HG03045 (cell line): ENCODE measurements at regions not wholly inside any gene's neighbourhood (a gene's known extent, or its start where the extent isn't known, plus 50 kb on each side); places are given as distances from the start of the nearest gene placed in this dataset.

Source experiments
- ATAC-seq: cut with Tn5 transposase; IDR thresholded peaks from one replicate; pipeline ENCODE4 v1.9.1; 2021; ENCODE audit warnings: mild to moderate bottlenecking, moderate library complexity; ENCODE audit not compliant: unreplicated experiment

DNA sequence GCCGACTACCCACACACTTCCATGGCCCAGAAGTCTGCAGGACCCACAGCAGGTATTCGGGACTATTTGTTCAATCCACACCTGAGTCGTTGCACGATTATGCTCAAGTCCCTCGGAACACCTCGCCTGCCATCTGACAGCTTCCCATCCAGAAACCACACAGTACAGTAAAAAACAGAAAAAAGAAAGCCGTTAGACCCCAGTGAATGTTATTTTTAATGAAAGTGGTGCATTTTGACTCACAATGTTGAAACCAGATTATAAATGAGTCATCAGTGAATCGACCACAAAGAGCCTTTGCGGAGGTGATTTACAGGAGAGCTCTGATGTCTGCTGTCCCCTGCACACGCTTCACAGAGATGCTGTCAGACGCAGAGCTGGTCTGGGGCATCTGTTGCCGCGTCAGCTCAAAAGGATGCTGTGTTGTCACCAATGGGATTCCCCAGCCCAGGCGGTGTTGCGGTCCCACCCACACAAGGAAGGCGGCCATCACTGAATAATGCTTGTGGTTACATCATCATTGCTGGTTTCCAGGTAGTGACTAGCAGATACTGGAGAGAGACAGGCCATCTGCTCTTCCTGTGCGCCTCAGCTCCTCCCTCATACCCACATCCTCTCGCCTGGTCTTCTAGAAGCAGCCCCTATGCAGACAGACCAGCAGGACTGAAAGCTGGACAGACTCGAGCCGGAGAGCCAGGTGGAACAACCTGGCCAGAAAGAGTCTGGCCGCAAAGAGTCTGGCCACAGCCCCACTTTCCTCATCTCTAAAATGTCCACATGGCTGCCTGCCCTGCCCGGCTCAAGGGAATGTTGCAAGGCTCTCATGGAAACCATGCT is 116.8 kb downstream of the TOMM20 start:
- peak; percentile 74 for ATAC-seq

DNA sequence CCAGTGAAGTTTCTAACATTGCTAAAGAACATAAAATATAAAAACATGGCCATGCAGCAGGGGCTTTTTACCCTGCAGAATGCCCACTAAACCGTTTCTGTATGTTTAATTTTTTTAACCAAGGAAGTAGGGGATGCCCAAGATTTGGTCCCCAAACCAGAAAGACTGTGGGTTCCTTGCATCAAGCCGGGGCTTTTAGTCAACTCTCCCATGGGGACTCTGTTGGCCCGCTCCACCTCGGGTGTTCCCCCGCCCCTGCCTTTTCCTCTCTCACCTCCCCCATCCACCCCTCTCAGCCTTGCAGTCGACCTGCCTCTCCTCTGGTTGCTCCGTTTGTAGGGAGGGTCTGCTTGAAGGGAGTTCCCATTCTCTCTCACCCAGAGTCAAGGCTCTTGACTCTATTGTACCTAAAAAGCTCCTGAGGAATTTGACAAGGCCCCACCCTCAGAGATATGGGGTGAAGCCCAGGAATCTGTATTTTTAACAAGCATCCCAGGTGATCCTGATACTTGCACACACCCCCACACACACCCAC is 117.5 kb downstream of the TOMM20 start:
- ATAC-seq = no peak

DNA sequence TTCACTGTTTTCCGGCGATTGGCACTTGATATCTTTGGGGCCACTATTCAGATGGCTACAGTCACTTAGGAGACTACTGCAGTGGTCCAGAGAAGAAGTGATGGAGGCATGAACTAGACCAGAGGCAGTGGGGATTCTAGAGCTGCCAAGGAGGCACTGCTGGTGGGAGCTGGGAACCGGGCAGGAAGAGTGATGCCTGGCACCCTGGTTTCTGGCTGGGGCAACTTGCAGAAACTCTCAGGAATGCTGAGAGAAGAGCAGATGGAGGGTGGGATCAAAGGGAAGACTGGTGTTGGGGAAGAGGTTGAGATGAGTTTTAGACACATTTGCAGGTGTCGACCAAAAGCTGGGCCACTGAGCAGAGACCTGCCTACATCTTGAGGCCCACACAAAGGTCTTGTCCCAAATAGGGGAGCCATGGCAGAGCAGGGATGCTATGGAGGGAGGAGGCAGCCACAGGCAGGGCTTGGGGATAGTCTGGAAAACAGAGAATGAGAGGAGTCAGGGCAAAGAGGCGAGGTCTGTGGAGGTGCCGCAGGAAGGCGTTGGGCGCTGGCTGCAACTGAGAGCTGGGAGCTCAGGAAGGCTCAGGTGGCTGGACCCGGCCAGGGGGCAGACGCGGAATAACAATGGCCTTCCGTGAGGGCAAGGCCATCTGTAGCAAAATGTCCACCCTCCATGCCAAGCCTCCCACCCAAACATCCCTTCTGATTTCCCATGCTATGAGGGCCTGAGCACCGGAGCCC is 118.9 kb downstream of the TOMM20 start:
- ATAC-seq = no peak

DNA sequence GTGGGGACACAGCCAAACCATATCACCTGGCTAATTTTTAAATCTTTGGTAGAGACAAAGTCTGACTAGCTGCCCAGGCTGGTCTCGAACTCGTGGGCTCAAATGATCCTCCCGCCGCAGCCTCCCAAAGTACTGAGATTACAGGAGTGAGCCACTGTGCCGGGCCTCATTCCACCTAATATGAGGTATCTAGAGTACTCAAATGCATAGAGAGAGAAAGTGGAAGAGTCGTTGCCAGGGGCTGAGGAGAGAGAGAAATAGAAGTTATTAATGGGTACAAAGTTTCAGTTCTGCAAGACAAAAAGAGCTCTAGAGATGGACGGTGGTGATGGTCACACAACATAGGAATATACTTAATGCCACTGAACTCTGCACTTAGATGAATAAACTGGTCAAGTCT is 119.6 kb downstream of the TOMM20 start:
- no peak for ATAC-seq

DNA sequence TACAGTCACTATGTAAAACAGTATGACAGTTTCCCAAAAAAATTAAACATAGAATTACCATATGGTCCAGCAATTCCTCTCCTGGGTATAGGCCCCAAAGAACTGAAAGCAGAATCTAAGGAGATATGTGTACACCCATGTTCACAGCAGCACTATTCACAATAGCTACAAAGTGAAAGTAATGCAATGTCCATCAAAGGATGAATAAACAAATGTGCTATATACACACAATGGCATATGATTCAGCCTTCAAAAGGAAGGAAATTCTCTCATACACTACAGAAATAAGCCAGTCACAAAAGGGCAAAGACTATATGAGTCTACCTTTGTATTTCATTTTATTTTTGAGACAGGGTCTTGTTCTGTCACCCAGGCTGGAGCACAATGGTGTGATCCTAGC is 120.4 kb downstream of the TOMM20 start:
- no peak for ATAC-seq

DNA sequence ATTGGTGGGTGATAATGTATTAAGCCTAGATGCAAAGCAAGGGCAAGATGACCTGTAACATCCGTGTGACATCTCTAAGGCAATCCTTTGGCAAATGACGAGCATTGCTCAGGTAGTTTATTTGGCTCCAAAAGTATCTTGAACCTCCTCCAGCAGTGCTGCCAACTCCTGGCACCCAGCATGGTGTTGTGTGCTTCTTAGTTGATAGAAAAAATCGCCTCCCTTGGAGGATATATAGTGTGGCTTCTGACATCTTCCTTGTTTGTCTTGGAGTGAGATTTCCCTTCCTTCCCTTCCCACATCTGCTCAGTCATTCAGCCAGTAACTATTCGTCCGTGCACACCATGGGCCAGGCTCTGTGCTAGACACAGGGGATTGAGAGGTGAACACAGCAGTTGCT is 121.8 kb downstream of the TOMM20 start:
- ATAC-seq = no peak

DNA sequence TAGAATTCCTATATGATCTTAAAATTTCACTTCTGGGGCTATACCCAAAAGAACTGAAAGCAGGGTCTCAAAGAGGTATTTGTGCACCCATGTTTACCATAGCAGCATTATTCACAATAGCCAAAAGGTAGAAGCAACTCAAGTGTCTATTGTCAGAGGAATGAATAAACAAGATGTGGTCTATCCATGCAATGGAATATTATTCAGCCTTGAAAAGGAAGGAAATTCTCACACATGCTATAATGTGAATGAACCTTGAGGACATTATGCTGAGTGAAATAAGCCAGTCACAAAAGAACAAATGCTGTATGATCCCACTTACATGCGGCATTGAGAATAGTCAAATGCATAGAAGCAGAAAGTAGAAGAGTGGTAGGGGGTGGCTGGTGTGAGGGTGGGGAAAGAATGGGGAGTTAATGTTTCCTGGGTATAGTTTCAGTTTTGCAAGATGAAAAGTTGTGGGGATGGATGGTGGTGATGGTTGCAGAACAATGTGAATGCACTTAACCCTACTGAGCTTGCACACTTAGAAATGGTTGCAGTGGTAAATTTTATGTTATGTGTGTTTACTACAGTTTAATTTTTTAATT is 122.4 kb downstream of the TOMM20 start:
- no peak for ATAC-seq

DNA sequence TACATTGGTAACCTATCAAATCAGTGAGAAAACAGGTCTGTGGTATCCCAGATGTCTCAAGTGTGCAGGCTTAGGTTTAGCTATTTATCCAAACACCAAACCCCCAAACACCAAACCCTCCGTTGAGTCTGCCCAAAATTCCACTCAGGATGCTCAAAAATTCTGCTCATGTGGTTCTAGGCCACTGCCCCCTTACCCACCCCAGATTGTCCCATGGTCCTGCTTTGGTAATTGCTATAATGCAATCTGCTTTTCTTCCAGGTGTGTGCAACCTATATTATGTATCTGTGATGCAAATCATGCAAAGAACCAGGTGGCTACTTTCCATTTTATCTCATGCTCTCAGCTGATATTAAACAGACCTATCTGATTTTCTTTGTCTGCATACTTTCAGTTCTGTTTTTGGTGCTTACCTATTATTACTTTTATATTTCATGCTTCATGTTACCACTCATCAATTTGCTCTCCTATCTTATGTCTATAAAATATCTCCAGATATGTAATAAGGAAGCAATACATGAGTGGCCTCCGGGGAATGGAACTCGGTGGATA is 123.7 kb downstream of the TOMM20 start:
- ATAC-seq = no peak

DNA sequence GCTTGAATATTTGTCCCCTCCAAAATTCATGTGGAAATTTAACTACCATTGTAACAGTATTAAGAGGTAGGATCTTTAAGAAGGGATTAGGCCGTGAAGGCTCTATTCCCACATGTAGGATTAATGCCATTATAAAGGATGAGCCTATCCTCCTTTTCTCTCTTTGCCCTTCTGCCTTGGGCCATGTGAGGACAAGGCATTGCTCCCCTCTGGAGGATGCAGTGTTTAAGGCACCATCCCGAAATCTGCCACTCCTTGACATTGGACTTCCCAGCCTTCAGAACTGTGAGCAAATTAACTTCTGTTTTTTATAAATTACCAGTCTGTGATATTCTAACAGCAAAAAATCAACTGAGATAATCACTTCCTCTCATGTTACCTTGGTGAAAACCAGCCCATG is 124.4 kb downstream of the TOMM20 start:
- no peak for ATAC-seq

DNA sequence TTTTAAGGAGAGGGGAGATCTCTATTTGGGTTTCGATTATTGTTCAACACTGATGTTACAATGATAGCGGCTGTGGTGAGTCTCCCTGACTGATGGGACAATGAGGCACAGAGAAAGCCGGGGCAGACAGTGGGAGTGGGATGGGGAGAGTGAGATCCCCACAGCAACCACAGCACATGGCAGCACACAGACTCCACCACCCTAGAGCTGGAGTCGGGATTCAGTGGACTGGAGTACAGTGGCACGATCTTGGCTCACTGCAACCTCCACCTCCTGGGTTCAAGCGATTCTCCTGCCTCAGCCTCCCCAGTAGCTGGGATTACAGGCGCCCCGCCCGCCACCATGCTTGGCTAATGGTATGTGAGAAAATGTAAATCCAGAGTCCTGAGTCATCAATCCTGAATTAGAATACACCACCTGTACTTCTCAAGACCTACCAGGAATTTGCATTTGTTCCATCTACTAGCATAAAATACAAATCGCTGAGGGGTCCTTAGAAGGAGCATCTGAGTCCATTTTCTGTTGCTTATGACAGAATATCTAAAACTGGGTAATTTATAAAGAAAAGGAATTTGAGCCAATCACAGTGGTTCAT is 125.8 kb downstream of the TOMM20 start:
- no peak for ATAC-seq

DNA sequence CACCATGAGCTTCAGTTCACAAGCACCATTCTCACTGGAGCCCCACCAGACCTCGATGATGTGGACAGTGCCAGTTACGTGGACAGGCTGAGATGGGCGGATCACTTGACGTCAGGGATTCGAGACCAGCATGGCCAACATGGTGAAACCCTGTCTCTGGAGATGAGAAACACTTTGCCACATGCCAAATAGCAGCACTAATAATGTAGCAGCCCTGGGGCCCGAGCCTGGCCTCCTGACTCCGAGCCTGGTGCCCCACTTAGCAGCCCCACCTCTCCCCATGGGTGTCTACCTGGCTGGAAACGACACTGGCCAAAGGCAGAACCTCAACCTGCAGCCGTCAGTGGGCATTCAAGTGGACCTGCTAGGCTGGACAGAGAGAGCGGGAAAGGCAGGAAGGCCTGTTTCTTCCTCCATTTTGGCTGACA is 129.1 kb downstream of the TOMM20 start:
- ATAC-seq = no peak

DNA sequence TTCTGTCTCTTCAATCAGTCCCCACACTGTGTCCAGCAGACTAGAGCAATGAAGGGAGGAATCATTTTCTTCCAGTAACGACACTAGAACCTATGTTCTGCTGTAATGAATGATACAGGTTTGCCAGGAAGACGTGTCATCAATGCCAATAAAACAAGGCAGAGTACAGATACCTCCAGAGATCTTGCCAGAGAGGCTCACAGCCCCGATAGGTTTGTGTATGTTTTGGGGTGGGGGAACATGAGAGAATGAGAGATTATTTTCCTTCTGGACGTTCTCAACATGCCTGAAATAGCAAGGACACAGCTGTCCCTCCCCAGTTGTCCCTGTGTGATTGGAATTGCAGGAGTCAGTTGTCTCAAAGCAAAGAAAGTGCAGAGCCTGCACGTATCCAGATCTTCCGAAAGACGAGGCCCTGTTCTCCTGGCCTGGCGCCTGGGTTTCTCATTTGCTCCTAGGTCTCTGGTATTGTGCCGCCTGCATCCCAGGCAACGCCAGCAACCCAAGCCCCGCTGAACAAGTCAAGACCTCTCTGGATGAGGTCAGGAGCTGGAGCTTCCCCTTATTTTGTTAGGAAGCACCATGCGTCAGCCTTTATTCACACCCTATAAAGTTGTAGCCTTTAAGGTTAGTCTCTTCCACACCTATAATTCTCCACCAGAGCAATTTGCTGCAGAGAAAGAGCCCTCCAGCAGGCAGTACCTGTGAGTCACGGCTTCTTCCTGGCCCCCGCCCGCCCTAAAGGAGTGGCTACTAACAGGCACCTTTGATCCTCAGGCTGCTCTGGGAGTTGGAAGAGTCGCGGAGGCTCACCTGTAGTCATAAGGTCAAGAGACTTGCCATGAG is 130.5 kb downstream of the TOMM20 start:
- ATAC-seq = no peak

DNA sequence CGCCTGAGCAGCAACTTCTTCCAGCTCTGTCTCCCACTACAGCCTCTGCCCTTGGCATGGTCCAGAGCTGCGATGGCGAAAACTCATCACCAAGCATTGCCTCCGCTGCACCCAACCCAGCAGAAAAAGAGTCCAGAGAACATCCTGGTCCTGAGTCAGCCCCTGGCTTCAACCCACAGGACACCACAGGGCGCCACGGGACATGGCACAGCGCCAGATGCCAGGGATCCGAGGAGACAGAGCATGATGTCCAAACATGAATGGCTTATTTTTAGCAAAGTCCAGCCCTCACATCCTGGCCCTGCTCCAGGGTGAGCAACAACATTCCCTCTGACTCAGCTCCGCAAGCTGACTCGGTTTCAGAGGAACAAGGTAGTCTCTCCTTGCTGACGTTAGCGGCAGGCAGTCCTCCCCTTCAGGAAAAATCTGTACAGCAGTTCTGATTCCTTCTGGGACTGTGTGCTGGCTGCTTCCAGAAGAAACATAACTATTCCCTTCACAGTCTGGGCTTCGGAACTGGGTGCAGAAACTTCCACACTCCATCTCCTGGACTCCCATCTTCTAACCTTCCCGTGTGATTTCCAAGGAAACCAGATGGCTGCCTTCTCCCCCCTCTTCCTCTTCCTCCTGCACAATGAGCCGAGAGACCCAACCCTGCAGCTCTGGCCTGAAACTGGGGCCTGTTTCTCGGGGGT is 131.3 kb downstream of the TOMM20 start:
- ATAC-seq = no peak

DNA sequence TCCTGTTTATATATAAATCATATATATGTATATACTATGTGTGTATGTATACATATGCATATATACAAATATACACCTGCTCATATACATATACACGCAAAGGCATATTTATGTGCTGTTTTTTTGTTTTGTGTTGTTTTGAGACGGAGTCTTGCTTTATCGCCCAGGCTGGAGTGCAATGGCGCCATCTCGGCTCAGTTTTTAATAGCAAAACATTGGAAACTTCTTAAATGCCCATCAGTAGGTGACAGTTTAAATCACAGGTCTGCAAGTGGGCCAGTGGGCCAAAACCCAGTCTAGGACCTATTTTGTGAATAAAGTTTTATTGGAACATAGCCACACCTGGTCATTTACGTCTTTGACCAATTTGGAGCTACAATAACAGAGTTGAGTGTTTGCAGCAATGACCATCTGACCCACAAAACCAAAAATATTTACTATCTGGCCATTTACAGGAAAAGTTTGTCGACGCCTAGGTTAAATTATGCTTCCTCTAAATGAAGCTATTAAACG is 132.3 kb downstream of the TOMM20 start:
- no peak for ATAC-seq

DNA sequence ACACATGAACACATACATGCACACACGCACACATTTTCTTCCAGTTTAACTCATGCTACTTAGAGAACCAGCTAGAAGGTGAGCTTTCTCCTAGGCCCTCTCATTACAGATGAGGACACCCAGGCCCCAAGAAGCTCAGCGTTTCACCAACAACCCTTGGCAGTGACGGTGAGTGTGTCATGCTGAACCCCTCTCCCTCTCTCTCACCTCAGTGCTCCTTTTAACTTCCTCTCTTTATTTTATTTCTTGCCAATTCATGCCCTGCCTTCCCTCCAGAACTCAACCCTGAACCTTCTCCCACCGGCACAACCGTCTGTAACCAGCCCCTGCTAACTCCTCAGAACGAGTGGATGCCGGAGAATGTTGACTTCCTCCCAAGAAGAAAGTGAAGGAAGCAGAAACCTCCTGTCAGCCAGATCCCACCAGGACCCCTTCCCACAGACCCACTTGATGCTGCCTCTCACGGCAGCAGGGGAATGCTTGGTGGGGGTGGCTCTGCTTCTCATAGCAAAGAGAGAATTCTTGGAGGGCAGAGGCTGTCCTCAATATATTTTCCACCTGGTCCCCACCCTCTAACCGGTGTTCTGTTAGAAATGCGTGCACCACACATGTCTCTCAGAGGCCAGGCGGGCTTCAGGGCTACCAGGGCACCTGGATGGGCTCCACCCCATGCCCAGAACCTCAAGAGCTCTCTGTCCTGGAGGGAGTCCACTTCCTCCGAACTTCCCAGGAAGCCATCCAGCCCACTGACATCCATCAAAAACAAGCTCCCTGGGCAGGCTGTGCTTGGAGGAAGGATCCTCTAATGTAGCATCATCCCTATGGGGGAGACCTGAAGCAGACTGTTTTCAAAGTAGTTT is 134.0 kb downstream of the TOMM20 start:
- no peak for ATAC-seq

DNA sequence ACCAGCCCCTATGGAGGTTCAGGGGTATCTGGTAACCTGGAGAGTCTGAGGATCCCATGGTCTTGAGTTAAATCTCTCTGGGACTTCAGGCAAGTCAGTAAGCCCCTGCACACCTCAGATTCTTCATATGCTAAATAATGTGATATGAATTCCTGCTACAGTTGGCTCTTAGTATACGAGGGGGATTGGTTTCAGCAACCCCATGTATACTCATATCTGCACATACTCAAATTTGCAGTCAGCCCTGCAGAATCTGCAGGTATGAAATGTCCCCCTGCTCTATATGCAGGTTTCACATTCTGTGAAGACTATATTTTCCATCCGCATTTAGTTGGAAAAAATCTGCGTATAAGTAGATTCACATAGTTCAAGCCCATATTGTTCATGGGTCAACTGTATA is 136.6 kb downstream of the TOMM20 start:
- ATAC-seq = no peak

DNA sequence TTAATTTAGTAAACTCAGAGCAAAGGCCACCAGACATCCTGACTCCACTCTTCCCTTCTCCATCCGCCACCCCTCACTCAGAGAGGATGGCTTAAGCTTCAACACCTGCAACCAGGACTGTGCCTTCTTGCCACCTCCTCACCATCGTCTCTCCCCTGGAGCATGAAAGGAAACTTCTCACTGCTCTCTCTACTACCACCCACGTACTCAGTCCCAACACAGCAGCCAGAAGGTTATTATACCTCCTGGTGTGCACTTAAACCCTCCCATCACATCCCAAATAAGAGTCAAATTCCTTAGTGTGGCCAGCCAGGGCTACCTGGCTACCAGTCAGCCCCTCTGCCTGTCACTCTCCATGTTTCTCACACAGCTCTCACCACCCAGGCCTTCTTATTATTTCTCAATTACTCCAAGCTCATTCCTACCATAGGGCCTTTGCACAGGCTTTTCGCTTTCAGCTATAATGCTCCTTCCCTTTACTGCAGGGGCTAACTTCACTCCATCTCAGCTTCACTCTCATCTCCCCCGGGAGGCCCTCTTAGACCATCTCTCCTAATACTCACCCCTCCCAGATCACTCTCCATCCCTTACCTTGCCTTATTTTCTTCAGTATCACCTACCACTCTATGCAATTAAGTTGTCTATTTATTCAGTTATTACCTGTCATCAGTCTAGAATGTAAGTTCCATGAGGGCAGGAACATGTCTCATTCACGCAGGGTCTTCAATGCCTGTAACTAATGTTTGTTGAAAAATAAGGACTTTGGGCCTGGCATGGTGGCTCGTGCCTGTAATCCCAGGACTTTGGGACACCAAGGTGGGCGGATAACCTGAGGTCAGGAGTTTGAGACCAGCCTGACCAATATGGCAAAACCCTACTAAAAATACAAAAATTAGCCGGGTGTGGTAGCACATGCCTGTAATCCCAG is 137.5 kb downstream of the TOMM20 start:
- no peak for ATAC-seq
